Colonic mucosa (tissue), 4 donors: ENCODE measurements at regions not wholly inside any gene's neighbourhood (a gene's known extent, or its start where the extent isn't known, plus 50 kb on each side); places are given as distances from the start of the nearest gene placed in this dataset.

Experiments used
- DNase-seq: peaks from one replicate; pipeline ENCODE4 v3.0.0-alpha.2; 2020
- H3K27ac ChIP-seq: fragments of 200-600 bp; one replicate; pipeline ENCODE4 v1.8.0; 2021
- H3K27me3 ChIP-seq: fragments of 200-600 bp; one replicate; pipeline ENCODE4 v1.8.0; 2021
- H3K36me3 ChIP-seq: fragments of 200-600 bp; one replicate; pipeline ENCODE4 v1.8.0; 2021
- H3K4me1 ChIP-seq: fragments of 200-600 bp; one replicate; pipeline ENCODE4 v1.8.0; 2021; ENCODE audit warnings: mild to moderate bottlenecking
- H3K4me3 ChIP-seq: fragments of 200-600 bp; one replicate; pipeline ENCODE4 v1.8.0; 2021
- H3K9ac ChIP-seq, 2 donors: one replicate each; pipeline ENCODE4 v1.7.0; 2013; ENCODE audit warnings: control low read depth in 2 of 2, low read depth in 2 of 2, low read length in 2 of 2
- H3K9me3 ChIP-seq: fragments of 200-600 bp; one replicate; pipeline ENCODE4 v1.8.0; 2021
- CTCF ChIP-seq: fragments of 200-600 bp; IDR thresholded peaks from one replicate; pipeline ENCODE4 v1.8.0; 2022; ENCODE audit warnings: antibody characterized with exemption, mild to moderate bottlenecking
- intact Hi-C: fragments of 100-400 bp; cut with DNase I; formaldehyde crosslinking; loops from one replicate; pipeline ENCODE4 v1.14.1; 2022
- donor health status: healthy.
- donor health status: DM: no; HTN: no; CAD: no.
- donor health status: DM: no; HTN: no; CAD: no.

GRCh38 chr7:13016036-13016581 lies 328.7 kb downstream of the ARL4A start:
- H3K4me1 ChIP-seq: no peaks in the 10 kb centered on the region
- no peak overlapping the region for H3K4me3 ChIP-seq
- H3K9ac ChIP-seq: no peak overlapping the region
- DNase-seq: no peak
- H3K9me3 ChIP-seq: no peaks in the 10 kb centered on the region
- no peak for TF ChIP-seq CTCF
- no peak overlapping the region for H3K27ac ChIP-seq
- no peaks in the 10 kb centered on the region for H3K27me3 ChIP-seq
- intact Hi-C loops: no loop called here
- H3K36me3 ChIP-seq: no peaks in the 10 kb centered on the region

DNA sequence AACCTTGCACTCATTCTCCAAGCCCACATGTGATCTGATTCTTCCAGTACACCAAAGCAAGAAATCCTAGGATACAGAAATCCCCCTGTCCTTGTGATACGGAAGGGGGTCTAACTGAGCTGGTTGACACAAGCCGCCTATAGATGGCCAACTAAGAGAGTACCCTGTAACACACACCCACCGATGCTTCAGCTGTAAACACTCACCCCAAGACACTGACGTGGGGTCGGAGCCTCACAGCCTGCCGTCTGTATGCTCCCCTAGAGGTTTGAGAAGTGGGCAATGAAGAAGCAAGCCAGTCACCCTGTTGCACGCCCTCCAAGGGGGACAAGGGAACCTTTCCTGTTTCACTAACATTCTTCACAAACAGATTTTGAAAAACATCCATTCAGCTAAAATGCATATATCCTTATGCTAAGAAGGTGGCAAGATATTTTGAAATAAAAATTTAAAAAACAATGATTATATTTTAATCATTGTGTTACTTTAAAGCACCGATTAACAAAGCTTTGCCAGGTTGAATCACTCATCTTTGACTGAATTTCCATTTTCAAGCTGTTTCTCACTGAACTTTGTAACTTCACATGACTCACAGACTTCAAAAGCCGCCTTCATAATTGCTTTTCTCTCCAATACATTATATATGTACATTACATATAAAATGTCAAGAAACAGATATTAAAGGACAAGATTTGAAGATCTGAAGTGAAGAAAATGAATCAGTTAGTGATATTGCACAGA lies 329.3 kb downstream of the ARL4A start:
- Histone ChIP-seq H3K4me1 (no peaks in the 10 kb centered on the region), H3K4me3 (no peak overlapping the region), H3K27ac (peak overlapping the region; percentile 24), H3K27me3 (no peaks in the 10 kb centered on the region), H3K9ac (no peak overlapping the region), H3K36me3 (no peaks in the 10 kb centered on the region), H3K9me3 (no peaks in the 10 kb centered on the region)
- intact Hi-C loops: no loop called here
- no peak for DNase-seq
- no peak for TF ChIP-seq CTCF

DNA sequence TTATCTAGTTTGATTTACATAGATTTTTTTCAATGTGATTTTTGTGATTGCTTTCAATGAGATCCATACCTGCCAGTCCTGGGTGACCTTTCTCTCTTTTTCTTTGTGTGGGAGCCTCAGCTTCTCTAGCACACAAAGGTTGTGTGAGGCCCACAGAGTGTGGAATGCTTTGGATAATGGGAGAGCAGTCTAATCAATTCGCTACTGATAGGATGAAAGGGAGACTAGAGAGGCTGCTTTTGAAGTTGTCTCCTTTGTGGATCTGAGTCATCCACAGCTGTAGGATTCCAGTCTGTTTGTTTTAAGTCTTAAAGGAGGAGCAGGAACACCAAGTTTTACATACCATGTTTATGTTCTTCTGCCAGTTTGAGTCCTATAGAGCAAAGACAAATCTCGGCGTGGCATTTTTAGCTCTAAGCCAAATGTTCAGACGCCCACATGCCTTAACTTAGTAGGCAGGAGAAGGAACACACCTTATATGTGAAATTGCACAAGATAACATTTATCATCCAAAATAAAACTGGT lies 330.0 kb downstream of the ARL4A start:
- intact Hi-C loops: no loop called here
- Histone ChIP-seq H3K9ac (no peak overlapping the region), H3K9me3 (no peaks in the 10 kb centered on the region), H3K36me3 (no peaks in the 10 kb centered on the region), H3K4me1 (no peaks in the 10 kb centered on the region), H3K27ac (peak overlapping the region; percentile 24), H3K4me3 (no peak overlapping the region), H3K27me3 (no peaks in the 10 kb centered on the region)
- TF ChIP-seq CTCF: no peak
- DNase-seq: no peak

DNA sequence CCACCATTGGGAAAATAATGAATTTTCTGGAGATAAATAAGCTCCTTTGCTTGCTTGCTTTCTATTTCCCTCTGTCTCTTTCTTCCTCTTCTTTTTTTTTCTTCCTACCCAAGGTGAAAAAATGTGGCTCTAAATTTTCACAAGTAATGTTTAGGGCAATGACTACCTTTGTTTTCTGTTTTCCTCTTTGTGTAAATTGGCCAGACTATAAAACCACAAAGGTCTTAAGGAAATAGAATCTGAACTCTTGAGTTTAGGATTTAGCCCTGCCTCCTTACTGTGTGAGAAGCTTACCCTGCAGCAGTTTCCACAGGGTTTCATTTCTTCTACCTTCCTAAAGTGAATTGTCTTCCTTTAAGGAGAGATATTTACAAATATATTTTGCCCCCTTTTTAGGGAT lies 330.4 kb downstream of the ARL4A start:
- H3K27me3 ChIP-seq: no peaks in the 10 kb centered on the region
- intact Hi-C loops: no loop called here
- H3K9me3 ChIP-seq: no peaks in the 10 kb centered on the region
- peak overlapping the region; percentile 24 for H3K27ac ChIP-seq
- no peak overlapping the region for H3K4me3 ChIP-seq
- TF ChIP-seq CTCF: no peak
- H3K4me1 ChIP-seq: no peaks in the 10 kb centered on the region
- no peak overlapping the region for H3K9ac ChIP-seq
- no peak for DNase-seq
- H3K36me3 ChIP-seq: no peaks in the 10 kb centered on the region

DNA sequence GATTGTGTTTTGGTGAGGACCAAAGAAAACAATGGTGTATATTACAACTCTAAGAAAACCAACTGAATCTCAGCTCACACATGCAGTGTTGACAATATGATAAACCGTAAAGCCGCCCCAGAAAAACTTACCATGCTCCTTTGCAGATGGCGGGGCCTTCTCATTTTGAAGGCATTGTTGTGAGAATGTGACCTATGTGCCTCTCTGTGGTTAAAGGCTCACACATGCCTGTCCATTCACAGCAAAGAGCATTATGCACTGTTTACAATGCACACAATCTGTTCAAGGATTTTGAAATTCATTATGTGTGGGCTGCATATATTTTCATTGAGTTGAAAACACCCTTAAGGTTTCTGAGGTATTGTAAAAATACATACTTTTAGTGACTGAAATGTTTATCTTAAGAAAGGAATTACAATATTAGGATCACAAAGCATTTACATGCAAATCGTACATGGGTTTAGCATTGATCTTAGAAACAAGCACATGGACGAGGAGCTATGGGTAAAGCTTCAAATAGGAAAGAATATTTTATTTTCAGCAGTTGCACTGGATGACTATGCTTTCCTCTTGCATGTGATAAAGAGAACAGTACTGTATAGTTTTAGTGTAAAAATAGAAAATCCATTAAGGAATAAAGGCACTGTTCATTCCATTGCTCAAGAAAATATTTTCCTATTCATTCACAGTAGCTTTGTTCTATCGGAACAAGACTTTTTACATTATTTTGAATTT lies 334.3 kb downstream of the ARL4A start:
- no peaks in the 10 kb centered on the region for H3K27me3 ChIP-seq
- no peak overlapping the region for H3K27ac ChIP-seq
- no peaks in the 10 kb centered on the region for H3K9me3 ChIP-seq
- H3K4me1 ChIP-seq: no peaks in the 10 kb centered on the region
- no peak for DNase-seq
- TF ChIP-seq CTCF: no peak
- no peak overlapping the region for H3K4me3 ChIP-seq
- H3K36me3 ChIP-seq: no peaks in the 10 kb centered on the region
- no peak overlapping the region for H3K9ac ChIP-seq
- intact Hi-C loops: no loop called here
